ENCODE measurements at regions not wholly inside any gene's neighbourhood (a gene's known extent, or its start where the extent isn't known, plus 50 kb on each side); places are given as distances from the start of the nearest gene placed in this dataset.
A peak's percentile ranks its signal among the peaks of the same experiment; 100 is the strongest.
"Not testable (repeated sequence)": the region's sequence is repeated elsewhere in the genome, so short reads cannot be mapped to it uniquely, and the experiment has no call there.

DNA sequence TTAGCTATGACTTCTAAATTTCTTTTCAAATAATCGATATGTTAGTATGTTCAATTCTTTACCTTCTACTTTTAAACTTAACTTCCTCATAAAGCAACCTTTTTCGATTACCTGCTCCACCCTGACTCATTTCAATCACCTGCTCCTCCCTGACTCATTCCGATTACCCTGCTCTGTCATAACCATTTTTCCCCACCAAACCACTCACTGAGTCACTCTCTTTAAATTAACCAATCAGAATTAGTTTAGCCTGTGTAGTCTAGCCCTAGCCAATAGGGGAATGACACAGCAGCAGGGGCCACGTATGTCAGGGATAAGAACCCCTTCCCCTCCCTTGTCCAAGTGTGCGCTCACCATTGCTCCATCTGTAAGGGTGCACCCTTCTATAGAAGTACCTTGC is 530.1 kb upstream of the STEAP1 start:
- peak overlapping the region; percentile 11 for H3K4me2 ChIP-seq (ENCODE audit: insufficient read depth, low read length, poor library complexity, severe bottlenecking)
- H3K36me3 ChIP-seq (replicated peaks in 1 of 2; ENCODE audit: control insufficient read depth in 2 of 2, insufficient read depth in 2 of 2, low read length in 2 of 2); H3K4me1 ChIP-seq (ENCODE audit: control insufficient read depth in 2 of 2, insufficient read depth in 1 of 2, low read depth in 1 of 2, low read length in 2 of 2); H3K23ac ChIP-seq (ENCODE audit: low read depth, low read length, poor library complexity); H2BK5ac ChIP-seq (ENCODE audit: low read length); H3K14ac ChIP-seq (ENCODE audit: low read length); H2BK15ac ChIP-seq (ENCODE audit: low read length); H2AFZ ChIP-seq (ENCODE audit: low read length); H3K4ac ChIP-seq (ENCODE audit: low read length); DNase-seq (ENCODE audit: low spot score); H2AK5ac ChIP-seq (ENCODE audit: low read depth, low read length); H3K4me3 ChIP-seq (ENCODE audit: low read length in 2 of 2); H4K8ac ChIP-seq (ENCODE audit: low read depth, low read length); H3K9ac ChIP-seq (ENCODE audit: low read depth, low read length, poor library complexity); H2BK120ac ChIP-seq (ENCODE audit: low read depth, low read length); H3K18ac ChIP-seq (ENCODE audit: low read length); H3K79me1 ChIP-seq (ENCODE audit: low read depth, low read length); H3K27ac ChIP-seq (replicated peaks; ENCODE audit: low read length); H3K9me3 ChIP-seq (replicated peaks in 1 of 2; ENCODE audit: control insufficient read depth in 2 of 2, insufficient read depth in 1 of 2, low read depth in 1 of 2, low read length in 2 of 2); H4K91ac ChIP-seq (ENCODE audit: low read depth, low read length, poor library complexity); H3K27me3 ChIP-seq (ENCODE audit: control insufficient read depth in 3 of 3, insufficient read depth in 3 of 3, low read depth in 1 of 3, low read length in 3 of 3); H2BK12ac ChIP-seq (ENCODE audit: low read length): not testable (repeated sequence)
- WGBS, 2 donors (ENCODE audit: extremely low coverage in 2 of 2, insufficient read length in 2 of 2, insufficient replicate concordance in 1 of 2), result no CpG with 5 or more reads among the region's 5 CpGs

DNA sequence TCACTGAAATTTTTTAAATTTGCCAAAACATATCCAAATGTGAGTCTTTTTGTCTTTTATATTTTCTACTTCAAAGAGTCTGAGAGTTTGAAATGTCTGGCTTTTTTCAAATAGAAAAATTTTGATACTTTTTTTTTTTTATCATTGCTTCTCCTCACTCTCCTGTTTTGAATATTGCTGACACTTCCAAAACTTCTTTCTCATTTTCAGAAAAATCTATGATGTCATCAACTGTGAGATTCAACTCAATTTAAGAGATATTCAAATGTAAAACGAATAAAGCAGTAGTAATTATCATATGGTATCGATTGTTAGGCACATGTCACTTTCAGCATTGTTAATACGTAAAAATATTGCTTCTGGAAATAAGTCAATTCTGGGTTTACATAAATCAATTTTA is 505.8 kb upstream of the STEAP1 start:
- H3K4ac ChIP-seq (ENCODE audit: low read length), result no peak overlapping the region
- no CpG with 5 or more reads among the region's 3 CpGs for WGBS, 2 donors (ENCODE audit: extremely low coverage in 2 of 2, insufficient read length in 2 of 2, insufficient replicate concordance in 1 of 2)
- no peak overlapping the region for H2AFZ ChIP-seq (ENCODE audit: low read length)
- H3K14ac ChIP-seq (ENCODE audit: low read length), result no peak overlapping the region
- no peaks in the 10 kb centered on the region for H3K79me1 ChIP-seq (ENCODE audit: low read depth, low read length)
- no peak overlapping the region for H3K18ac ChIP-seq (ENCODE audit: low read length)
- H3K9me3 ChIP-seq (replicated peaks in 1 of 2; ENCODE audit: control insufficient read depth in 2 of 2, insufficient read depth in 1 of 2, low read depth in 1 of 2, low read length in 2 of 2), result no peaks in the 10 kb centered on the region
- no peak overlapping the region for H4K91ac ChIP-seq (ENCODE audit: low read depth, low read length, poor library complexity)
- H2BK15ac ChIP-seq (ENCODE audit: low read length), result no peak overlapping the region
- H3K4me3 ChIP-seq (ENCODE audit: low read length in 2 of 2), result no peak overlapping the region
- DNase-seq (ENCODE audit: low spot score), result no peak
- no peak overlapping the region for H3K27ac ChIP-seq (replicated peaks; ENCODE audit: low read length)
- H3K23ac ChIP-seq (ENCODE audit: low read depth, low read length, poor library complexity), result no peak overlapping the region
- no peak overlapping the region for H2BK120ac ChIP-seq (ENCODE audit: low read depth, low read length)
- H2AK5ac ChIP-seq (ENCODE audit: low read depth, low read length), result no peak overlapping the region
- no peak overlapping the region for H3K4me2 ChIP-seq (ENCODE audit: insufficient read depth, low read length, poor library complexity, severe bottlenecking)
- H2BK12ac ChIP-seq (ENCODE audit: low read length), result no peak overlapping the region
- H3K36me3 ChIP-seq (replicated peaks in 1 of 2; ENCODE audit: control insufficient read depth in 2 of 2, insufficient read depth in 2 of 2, low read length in 2 of 2), result no peaks in the 10 kb centered on the region
- H3K27me3 ChIP-seq (ENCODE audit: control insufficient read depth in 3 of 3, insufficient read depth in 3 of 3, low read depth in 1 of 3, low read length in 3 of 3), result no peaks in the 10 kb centered on the region
- H2BK5ac ChIP-seq (ENCODE audit: low read length), result no peak overlapping the region
- no peak overlapping the region for H3K9ac ChIP-seq (ENCODE audit: low read depth, low read length, poor library complexity)
- H3K4me1 ChIP-seq (ENCODE audit: control insufficient read depth in 2 of 2, insufficient read depth in 1 of 2, low read depth in 1 of 2, low read length in 2 of 2), result no peaks in the 10 kb centered on the region
- no peak overlapping the region for H4K8ac ChIP-seq (ENCODE audit: low read depth, low read length)

- WGBS, 2 donors (ENCODE audit: extremely low coverage in 2 of 2, insufficient read length in 2 of 2, insufficient replicate concordance in 1 of 2), result no CpG with 5 or more reads among the region's 1 CpG
- Histone ChIP-seq H3K27me3 (ENCODE audit: control insufficient read depth in 3 of 3, insufficient read depth in 3 of 3, low read depth in 1 of 3, low read length in 3 of 3) (no peaks in the 10 kb centered on the region), H3K9ac (ENCODE audit: low read depth, low read length, poor library complexity) (no peak overlapping the region)
Measured at GRCh38 chr7:89655946-89656345, 498.3 kb upstream of the STEAP1 start.

DNA sequence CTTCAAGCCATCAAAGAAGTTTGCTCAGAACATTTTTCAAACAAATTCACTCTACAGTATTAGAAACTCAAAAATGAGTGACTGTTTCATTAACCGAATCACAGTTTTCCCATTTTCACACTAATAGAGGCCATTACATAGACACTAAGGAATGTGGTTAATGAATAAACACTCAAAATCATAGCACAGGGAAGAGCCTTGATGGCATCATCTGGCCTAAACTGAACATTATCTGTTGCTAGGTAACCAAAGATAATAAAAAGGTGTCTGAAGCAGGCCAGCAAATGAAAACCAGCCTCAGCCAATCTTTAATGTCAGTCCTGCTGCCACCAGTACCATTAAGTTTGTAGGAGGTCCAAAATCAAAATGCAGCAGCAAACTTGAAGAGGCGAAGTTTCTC is 492.4 kb upstream of the STEAP1 start:
- Histone ChIP-seq H2BK15ac (ENCODE audit: low read length) (no peak overlapping the region), H3K18ac (ENCODE audit: low read length) (no peak overlapping the region), H3K27me3 (ENCODE audit: control insufficient read depth in 3 of 3, insufficient read depth in 3 of 3, low read depth in 1 of 3, low read length in 3 of 3) (no peaks in the 10 kb centered on the region), H3K4me1 (ENCODE audit: control insufficient read depth in 2 of 2, insufficient read depth in 1 of 2, low read depth in 1 of 2, low read length in 2 of 2) (no peaks in the 10 kb centered on the region), H3K4ac (ENCODE audit: low read length) (no peak overlapping the region), H3K4me2 (ENCODE audit: insufficient read depth, low read length, poor library complexity, severe bottlenecking) (no peak overlapping the region), H4K91ac (ENCODE audit: low read depth, low read length, poor library complexity) (no peak overlapping the region), H2BK12ac (ENCODE audit: low read length) (no peak overlapping the region), H2BK120ac (ENCODE audit: low read depth, low read length) (no peak overlapping the region), H3K79me1 (ENCODE audit: low read depth, low read length) (no peaks in the 10 kb centered on the region), H3K4me3 (ENCODE audit: low read length in 2 of 2) (no peak overlapping the region), H3K23ac (ENCODE audit: low read depth, low read length, poor library complexity) (no peak overlapping the region), H3K9ac (ENCODE audit: low read depth, low read length, poor library complexity) (no peak overlapping the region), H2BK5ac (ENCODE audit: low read length) (no peak overlapping the region), H3K9me3 (replicated peaks in 1 of 2; ENCODE audit: control insufficient read depth in 2 of 2, insufficient read depth in 1 of 2, low read depth in 1 of 2, low read length in 2 of 2) (no peaks in the 10 kb centered on the region), H3K36me3 (replicated peaks in 1 of 2; ENCODE audit: control insufficient read depth in 2 of 2, insufficient read depth in 2 of 2, low read length in 2 of 2) (no peaks in the 10 kb centered on the region), H3K27ac (replicated peaks; ENCODE audit: low read length) (no peak overlapping the region), H2AK5ac (ENCODE audit: low read depth, low read length) (no peak overlapping the region), H3K14ac (ENCODE audit: low read length) (no peak overlapping the region), H2AFZ (ENCODE audit: low read length) (no peak overlapping the region), H4K8ac (ENCODE audit: low read depth, low read length) (no peak overlapping the region)
- no CpG with 5 or more reads among the region's 2 CpGs for WGBS, 2 donors (ENCODE audit: extremely low coverage in 2 of 2, insufficient read length in 2 of 2, insufficient replicate concordance in 1 of 2)
- no peak for DNase-seq (ENCODE audit: low spot score)

More at GRCh38 chr7:89655946-89656345, 498.3 kb upstream of the STEAP1 start:
- no peak overlapping the region for H2BK120ac ChIP-seq (ENCODE audit: low read depth, low read length)
- H2BK5ac ChIP-seq (ENCODE audit: low read length), result no peak overlapping the region
- H4K91ac ChIP-seq (ENCODE audit: low read depth, low read length, poor library complexity), result no peak overlapping the region
- no peaks in the 10 kb centered on the region for H3K4me1 ChIP-seq (ENCODE audit: control insufficient read depth in 2 of 2, insufficient read depth in 1 of 2, low read depth in 1 of 2, low read length in 2 of 2)
- H3K23ac ChIP-seq (ENCODE audit: low read depth, low read length, poor library complexity), result no peak overlapping the region
- no peaks in the 10 kb centered on the region for H3K36me3 ChIP-seq (replicated peaks in 1 of 2; ENCODE audit: control insufficient read depth in 2 of 2, insufficient read depth in 2 of 2, low read length in 2 of 2)
- no peak overlapping the region for H3K4me3 ChIP-seq (ENCODE audit: low read length in 2 of 2)
- H3K18ac ChIP-seq (ENCODE audit: low read length), result no peak overlapping the region
- no peak overlapping the region for H3K27ac ChIP-seq (replicated peaks; ENCODE audit: low read length)
- H3K4ac ChIP-seq (ENCODE audit: low read length), result no peak overlapping the region
- H3K9me3 ChIP-seq (replicated peaks in 1 of 2; ENCODE audit: control insufficient read depth in 2 of 2, insufficient read depth in 1 of 2, low read depth in 1 of 2, low read length in 2 of 2), result no peaks in the 10 kb centered on the region
- H2AK5ac ChIP-seq (ENCODE audit: low read depth, low read length), result no peak overlapping the region
- no peak for DNase-seq (ENCODE audit: low spot score)
- no peaks in the 10 kb centered on the region for H3K79me1 ChIP-seq (ENCODE audit: low read depth, low read length)
- no peak overlapping the region for H3K14ac ChIP-seq (ENCODE audit: low read length)
- H2AFZ ChIP-seq (ENCODE audit: low read length), result no peak overlapping the region
- no peak overlapping the region for H4K8ac ChIP-seq (ENCODE audit: low read depth, low read length)
- no peak overlapping the region for H3K4me2 ChIP-seq (ENCODE audit: insufficient read depth, low read length, poor library complexity, severe bottlenecking)
- no peak overlapping the region for H2BK15ac ChIP-seq (ENCODE audit: low read length)
- no peak overlapping the region for H2BK12ac ChIP-seq (ENCODE audit: low read length)

Measured in neuronal stem cell (in vitro differentiated cells).